Stimulated activated CD8-positive, alpha-beta memory T cell treated with anti-CD3 and anti-CD28 coated beads, Interleukin-4, amount 100 ng/mL, for 1 hour (primary cell): ENCODE measurements at regions not wholly inside any gene's neighbourhood (a gene's known extent, or its start where the extent isn't known, plus 50 kb on each side); places are given as distances from the start of the nearest gene placed in this dataset.
"Not testable (repeated sequence)": the region's sequence is repeated elsewhere in the genome, so short reads cannot be mapped to it uniquely, and the experiment has no call there.

Experiments
- DNase-seq, 2 donors: peaks; one replicate each; pipeline ENCODE4 v3.0.0-alpha.2; 2020; ENCODE audit warnings: low read depth in 2 of 2, low spot score in 1 of 2

DNA sequence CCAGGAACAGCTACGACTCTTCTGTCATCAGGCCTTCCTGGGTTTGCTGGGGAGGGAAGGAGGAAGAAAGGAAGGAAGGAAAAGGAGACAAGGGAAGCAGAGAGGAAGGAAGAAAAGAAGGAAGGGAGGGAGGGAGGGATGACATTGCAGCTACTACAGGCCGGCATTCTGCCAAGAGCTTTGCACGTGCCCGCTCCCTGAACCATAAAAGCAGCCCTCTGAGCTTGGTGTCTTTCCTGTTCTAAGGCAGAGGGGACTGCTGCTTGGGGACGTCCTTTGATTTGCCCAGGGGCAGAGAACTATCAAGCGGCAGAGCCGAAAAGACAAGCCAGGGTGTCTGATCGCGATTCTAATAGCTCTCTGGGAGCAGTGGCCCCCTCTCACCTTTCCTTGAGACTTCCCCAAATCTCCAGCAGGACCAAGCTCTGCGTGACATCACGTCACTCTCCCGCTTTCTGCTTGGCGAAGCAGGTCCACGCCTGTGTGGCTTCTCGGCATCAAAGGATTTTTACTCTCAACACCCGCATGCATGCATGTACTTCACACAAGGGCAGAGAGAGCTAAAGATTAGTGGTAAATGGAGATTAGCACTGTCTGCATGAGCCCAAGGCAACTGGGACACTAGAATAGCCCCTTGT lies 167.8 kb upstream of the AUTS2 start:
- no peak for DNase-seq

DNA sequence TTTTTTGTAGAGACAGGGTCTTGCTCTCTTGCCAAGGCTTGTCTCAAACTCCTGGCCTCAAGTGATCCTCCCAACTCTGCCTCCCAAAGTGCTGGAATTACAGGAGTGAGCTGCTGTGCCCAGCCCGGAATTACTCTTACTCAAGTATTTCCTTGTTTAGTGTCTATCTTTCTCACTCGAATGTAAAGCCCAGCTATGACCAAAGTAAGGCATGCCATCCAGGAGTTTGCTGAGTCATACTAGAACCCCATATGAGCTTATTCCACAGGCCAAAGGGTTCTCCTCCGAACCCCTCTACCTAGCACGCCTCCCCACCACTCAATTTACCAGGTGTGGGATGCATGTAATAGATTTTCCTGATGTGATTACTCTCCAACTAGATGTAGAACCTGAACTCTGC lies 166.6 kb upstream of the AUTS2 start:
- no peak for DNase-seq

DNA sequence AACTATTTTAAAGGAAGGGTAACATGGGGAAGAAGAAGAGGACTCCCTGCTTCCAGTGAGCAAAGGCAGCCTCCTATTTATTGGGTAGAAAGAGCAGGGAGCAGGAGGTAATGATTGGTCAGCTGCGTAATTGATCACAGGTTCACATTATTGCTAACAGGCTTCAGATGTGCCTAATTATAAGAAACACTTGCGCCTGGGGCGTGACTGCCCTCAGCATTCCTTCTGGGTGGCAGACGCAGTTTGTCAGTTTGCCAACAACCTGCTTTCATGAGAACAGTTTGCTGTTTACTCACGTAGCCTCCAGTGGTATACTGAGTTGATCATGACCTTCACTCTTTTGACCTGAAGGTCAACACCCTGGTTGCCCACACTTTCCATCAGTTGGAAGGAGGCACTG lies 166.0 kb upstream of the AUTS2 start:
- DNase-seq = not testable (repeated sequence)

DNA sequence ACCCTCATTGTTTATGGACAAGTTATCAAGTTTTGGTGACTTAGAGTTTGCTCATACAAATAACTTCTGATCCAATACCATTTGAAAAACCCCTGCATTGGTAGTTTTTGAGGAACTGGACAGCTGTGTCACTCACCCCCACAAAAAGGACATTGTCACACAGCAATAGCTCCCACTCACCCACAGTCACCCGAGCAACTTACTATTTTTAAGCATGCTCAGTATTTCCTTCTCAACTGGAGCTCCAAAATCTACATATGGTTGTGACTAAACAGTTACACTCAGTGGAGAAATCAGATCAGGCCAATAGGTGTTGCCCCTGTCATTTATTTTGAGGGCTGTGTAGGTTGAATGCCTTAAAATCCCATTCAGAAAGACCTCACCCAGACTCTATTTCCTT lies 165.2 kb upstream of the AUTS2 start:
- DNase-seq = no peak

DNA sequence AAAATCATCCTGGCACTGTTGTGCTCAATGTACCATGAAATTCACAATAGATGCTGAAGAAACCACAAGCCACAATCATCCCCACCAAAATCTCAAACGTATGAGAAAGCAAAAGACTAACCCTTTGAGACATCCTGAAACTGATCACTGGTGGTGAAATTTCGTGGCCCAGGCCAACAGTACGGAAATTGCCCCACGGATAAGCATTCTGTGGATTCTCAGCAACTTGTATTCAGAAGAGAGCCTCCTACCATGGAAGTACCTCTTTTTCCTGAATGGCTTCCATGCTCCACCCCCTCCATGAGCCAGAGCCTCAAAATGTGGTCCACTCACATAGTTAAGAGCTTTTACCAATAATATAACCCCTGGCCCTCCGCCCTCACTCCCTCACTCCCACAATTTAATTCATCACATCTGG lies 163.9 kb upstream of the AUTS2 start:
- DNase-seq = no peak

DNA sequence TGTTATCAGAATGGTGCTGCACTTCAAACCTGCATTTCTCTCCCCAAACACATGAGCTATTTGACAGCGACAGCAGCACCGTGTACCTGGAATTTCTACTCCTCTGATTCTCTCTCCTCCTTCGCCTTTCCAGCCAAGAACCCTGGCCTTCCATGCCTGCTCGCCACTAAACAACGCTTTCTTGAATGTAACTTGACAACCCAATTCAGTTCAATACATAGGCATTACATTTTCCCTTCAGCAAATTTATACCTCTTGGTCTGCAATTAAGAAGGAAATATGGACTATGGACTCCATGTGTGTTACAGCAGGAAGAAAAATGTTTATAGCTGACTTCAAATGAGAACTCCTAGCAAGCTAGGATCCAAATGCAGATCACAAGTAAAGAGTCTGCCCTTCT lies 162.6 kb upstream of the AUTS2 start:
- no peak for DNase-seq

DNA sequence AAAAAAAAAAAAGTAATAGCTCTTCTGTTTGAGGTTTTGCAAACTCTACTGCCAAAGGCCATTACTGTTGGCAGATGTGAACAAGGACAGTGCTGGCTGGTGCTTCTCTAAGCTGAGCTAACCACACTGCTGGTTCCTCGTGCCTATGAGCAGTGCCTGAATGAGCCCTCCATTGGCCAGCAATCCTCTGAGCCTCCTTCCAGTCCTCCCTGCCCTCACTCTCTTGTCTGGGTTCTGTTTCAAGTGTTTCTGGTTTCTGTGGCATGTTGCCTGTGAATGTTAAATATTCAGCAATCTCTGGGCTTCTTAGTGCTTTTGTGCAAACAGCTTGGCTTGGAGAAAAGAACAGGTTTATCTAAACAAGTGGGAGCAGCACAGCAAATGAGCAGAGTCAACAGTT lies 161.3 kb upstream of the AUTS2 start:
- DNase-seq = no peak

DNA sequence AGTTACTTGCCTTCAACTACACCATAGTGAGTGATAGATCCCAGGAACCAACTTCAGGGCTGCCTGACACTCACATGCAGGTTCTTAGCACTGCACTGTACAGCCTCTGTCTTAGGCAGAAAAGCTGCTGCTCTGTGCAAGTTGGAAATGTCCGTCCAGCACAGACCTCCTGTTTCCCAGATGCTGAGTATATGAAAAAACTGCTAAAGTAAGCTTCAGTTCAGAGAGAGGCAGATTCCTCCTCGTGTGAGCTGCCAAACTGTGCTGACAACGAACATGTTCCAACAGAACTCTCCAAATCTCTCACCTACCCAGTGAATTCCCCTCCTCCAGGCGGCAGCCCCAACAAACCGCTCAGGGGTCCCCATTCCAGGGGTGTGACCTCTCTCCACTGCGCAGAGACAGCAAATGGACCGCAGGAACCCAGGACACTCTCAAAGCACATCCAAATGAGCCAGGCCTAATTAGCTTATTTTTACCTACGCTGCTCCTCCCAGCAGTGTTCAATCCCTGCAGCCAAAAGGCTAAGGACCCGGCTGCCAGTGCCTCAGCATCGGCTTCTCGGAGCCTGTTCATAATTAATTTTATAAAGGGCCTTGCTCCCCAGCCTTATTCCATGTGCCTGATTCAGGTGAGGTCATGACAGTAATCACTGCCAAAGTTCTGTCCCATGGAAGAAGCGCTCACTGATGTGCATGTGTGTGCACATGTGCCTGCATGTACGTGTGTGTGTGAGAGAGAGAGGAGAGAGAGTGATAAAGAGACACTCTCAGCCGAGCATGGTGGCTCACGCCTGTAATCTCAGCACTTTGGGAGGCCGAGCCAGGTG lies 159.5 kb upstream of the AUTS2 start:
- no peak for DNase-seq

DNA sequence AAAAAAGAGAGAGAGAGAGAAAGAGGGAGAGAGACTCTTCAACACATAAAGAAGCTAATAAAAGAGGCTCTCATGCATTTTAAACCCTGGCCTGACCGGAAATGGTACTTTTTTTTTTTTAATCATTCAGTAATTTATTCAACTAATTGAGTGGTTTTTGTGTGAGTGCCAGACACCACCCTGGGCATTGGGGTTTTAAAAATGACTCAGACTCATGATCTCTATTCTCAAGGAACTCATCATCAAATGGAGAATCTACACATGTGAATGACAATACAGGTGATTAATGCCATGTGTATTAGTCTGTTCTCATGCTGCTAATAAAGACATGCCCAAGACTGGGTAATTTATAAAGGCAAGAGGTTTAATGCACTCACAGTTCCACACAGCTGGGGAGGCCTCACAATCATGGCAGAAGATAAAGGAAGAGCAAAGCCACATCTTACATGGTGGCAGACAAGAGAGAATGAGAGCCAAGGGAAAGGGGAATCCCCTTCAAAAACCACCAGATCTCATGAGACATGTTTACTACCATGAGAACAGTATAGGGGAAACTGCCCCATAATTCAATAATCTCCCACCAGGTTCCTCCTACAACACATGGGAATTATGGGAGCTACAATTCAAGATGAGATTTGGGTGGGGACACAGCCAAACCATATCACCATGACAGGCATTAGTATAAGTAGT lies 158.5 kb upstream of the AUTS2 start:
- DNase-seq = no peak

DNA sequence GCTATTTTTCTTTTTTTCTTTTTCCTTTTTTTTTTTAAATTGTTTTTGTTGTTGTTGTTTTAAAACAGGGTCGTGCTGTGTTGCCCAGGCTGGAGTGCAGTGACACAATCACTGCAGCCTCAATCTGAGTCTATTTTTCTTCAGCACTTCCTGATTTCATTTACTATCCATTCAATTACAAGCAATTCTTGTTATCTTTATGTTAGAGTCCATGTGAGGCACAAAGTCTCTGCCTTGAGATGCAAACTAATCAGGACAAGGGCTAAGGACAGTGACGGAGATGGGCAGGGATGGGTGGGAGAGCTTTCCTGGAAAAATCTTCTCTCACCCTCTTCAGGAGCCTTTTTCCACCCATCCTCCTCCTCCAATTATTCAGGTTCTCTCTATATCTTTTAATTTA lies 157.3 kb upstream of the AUTS2 start:
- no peak for DNase-seq

DNA sequence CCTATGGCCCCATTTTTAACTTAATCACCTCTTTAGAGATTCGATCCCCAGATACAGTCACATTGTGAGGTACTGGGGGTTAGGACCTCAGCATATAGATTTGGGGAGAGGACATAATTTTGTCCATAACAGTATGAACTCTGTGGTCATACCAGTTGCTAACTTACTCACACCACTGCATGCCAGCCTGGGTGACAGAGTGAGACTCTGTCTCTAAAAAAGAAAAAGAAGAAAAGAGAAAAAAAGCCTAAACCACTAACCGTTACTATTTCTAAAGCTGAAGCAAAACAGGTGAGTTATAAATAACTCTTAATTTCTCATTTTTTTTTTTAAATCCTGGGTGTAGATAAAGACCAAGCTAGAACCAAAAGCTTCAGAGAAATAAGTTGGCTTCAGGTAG lies 155.1 kb upstream of the AUTS2 start:
- no peak for DNase-seq

DNA sequence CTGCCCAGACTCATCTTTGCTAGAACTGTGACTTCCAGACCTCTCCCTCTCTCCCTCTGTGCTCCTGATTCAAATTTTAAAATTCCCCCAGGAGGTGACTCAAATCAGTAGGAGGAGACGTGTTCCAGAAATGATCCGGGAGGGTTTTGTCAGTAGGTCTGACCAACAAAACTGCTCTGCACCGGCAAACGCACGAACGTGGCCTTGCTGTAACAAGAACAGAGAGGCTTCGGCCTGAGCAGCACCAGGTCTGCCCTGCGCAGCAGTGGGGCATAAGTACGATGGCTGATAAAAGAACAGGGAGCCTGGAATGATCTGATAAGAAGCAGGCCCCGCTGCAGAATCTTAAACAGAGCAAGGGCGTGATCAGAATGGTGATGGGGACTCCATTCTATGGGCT lies 152.7 kb upstream of the AUTS2 start:
- no peak for DNase-seq

DNA sequence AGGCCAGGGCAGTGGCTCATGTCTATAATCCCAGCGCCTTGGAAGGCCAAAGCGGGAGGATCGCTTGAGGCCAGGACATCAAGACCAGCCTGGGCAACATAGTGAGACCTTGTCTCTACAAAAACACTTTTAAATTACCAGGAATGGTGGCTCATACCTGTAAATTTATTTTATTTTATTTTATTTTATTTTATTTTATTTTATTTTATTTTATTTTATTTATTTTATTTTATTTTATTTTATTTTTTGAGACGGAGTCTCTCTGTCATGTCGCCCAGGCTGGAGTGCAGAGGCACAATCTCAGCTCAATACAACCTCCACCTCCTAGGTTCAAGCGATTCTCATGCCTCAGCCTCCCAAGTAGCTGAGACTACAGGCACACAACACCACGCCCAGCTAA lies 152.1 kb upstream of the AUTS2 start:
- not testable (repeated sequence) for DNase-seq

DNA sequence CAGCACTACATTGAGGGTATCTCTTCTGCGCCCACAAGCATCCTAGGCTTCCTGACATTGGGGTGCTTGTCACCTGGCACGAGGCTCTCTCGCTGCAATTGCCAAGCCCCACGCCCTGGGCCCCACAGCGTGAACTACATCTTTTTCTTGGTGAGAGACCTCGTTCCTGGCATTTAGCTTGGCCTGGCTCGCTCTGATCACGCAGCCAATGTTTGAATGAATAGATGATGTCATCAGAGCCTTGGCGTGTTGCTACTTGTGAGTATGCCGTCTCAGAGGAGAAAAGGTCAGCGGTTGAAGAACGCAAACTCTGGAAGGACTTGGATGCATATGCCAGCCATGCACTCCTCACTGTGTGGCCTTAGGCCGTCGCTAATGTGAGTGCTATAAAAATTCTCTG lies 150.2 kb upstream of the AUTS2 start:
- no peak for DNase-seq

DNA sequence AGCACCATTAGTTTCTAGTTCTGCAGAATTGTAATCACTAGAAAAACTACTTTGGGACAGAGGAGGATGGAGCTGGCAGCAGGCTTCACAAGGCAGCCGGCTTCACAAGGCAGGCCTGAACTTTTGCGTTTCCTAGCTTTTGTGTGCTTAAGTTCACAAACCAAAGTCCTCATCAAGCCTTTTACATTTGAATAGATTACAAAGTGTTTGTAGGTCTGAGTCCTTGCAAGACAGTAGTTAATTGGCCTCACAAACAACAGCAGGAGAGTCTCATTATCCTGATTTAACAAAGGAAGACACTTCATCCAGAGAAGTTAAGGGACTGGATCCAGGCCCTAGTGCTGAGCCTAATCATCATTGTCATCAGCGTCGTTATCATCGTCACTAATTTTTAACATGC lies 147.8 kb upstream of the AUTS2 start:
- no peak for DNase-seq

DNA sequence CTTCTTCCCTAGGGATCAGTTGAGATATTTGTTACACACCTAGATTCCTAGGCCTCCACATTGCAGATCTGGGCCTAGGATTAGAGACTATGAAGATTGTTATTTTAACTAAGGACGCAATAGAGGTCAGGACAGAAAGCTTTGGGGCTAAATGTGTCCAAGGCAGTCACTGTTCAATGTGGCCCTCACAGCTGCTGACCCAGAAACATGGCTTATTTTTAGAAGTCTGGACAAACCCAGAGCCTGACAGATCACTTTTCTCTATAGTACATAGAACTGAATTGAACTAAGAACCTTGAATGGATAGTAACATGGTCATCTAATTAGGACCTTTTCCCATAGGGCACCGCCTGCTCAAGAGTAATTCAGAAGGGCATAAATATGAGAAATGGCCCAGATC lies 146.6 kb upstream of the AUTS2 start:
- DNase-seq = no peak

DNA sequence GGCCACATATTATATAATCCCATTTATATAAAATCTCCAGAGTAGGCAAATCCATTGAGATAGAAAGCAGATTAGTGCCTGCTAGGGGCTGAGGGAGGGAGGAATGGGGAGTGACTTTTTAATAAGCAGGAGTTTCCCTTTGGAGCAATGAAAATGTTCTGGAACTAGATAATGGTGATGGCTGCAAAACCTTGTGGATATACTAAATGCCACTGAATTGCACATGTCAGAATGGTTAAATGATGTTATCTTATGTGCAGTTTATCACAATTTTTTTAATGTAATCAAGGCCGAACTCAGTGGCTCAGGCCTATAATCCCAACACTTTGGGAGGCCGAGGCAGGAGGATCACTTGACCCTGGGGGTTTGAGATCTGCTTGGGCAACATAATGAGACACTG lies 145.5 kb upstream of the AUTS2 start:
- no peak for DNase-seq

DNA sequence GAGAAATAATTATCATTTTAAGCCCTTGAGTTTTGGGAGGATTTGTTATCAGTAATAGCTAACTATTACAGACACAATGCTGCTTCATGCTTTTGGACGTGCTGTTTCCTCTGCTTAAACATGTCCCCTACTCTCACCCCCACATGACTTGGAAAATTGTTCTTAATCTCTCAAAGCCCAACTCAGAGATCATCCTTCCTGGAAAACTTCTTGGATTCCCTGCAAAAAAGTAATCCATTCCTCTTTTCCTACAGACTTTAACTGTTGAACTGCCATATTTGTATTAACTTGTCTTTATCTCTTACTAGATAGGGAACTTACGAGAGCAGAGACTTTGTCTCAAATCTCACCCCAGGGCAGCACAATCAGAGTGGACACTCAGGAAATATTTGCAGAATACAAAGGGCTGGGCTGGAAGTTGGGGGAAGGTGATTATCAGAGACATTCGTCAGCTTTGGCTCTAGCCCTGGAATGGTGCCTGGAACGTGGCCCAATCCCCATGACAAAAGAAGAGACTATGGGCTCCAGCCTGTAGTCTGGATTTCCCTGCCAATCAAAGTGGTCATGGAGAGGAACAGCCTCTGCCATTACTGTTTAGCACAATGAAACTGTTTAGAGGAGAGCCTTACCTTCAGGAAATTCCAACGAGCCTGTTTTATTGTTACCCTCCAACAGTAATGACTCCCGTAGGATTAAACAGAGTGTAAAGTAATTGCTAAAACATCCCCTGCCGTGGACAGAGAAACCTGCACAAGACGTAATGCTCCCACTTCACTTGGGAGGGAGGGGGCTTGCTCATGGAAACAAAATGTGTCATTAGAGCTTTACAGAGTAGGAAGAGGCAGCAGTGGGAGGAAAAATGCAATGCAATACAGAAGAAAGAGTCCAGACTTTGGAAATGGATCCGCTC lies 140.4 kb upstream of the AUTS2 start:
- DNase-seq = no peak

DNA sequence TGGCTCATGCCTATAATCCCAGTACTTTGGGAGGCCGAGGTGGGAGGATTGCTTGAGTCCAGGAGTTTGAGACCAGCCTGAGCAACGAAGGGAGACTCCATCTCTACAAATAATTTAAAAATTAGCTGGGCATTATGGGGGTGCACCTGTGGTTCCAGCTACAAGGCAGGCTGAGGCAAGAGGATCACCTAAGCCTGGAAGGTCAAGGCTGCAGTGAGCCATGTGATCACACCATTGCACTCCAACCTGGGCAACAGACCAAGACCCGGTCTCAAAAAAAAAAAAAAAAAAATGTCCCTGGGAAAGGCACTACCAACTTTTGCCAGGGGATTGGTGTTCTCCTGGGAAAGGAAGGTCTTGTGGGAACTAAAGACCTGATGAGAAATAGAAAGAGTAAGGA lies 134.2 kb upstream of the AUTS2 start:
- DNase-seq = no peak

DNA sequence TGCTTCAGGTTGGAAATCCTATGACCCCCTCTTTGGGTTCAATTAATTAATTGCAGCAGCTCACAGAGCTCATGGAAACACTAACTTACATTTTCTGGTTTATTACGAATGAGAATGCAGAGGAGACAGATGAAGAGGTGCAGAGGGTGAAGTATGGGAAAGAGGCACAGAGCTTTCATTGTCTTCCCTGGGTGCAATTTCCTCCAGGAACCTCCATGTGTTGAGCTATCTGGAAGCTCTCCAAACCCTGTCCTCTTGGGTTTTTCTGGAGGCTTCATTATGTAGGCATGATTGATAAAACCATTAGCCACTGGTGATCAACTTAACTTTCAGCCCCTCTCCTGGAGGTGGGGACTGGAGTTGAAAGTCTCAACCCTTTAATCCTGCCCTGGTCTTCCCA lies 133.0 kb upstream of the AUTS2 start:
- no peak for DNase-seq

DNA sequence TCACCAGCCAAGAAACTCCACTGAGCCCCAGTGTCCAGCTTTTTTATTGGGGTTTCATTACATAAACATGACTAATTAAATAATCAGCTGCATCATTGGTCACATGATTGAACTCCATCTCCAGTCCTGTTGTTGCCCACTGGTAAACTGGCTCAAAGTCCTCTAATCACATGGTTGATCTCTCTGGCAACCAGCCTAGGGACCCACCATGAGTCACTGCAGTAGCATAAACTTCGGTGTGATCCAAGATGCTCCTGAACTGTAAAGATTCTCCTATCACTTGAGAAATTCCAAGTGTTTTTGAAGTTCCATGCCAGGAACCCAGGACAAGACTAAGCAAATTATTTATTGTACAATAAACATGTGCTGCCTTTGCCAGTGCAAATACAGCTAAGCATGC lies 130.4 kb upstream of the AUTS2 start:
- DNase-seq = no peak
